ENCODE measurements at regions not wholly inside any gene's neighbourhood (a gene's known extent, or its start where the extent isn't known, plus 50 kb on each side); places are given as distances from the start of the nearest gene placed in this dataset.
A peak's percentile ranks its signal among the peaks of the same experiment; 100 is the strongest.
"Not testable (repeated sequence)": the region's sequence is repeated elsewhere in the genome, so short reads cannot be mapped to it uniquely, and the experiment has no call there.

- DNase-seq = no peak
Measured at GRCh38 chr9:16278326-16278999, 592.0 kb downstream of the BNC2 start.

- DNase-seq = no peak
Measured at GRCh38 chr9:16281707-16282106, 588.8 kb downstream of the BNC2 start.

GRCh38 chr9:16282216-16282615 is 588.3 kb downstream of the BNC2 start:
- no peak for DNase-seq

GRCh38 chr9:16282718-16283117 is 587.8 kb downstream of the BNC2 start:
- DNase-seq = no peak

GRCh38 chr9:16286160-16286559 is 584.3 kb downstream of the BNC2 start:
- DNase-seq = no peak

GRCh38 chr9:16289639-16290038 is 580.8 kb downstream of the BNC2 start:
- DNase-seq = no peak

- no peak for DNase-seq
Measured at GRCh38 chr9:16290169-16290568, 580.3 kb downstream of the BNC2 start.

GRCh38 chr9:16291921-16292320 is 578.5 kb downstream of the BNC2 start:
- no peak for DNase-seq

- DNase-seq = no peak
Measured at GRCh38 chr9:16293610-16294009, 576.9 kb downstream of the BNC2 start.

- DNase-seq = no peak
Measured at GRCh38 chr9:16294133-16294770, 576.2 kb downstream of the BNC2 start.

GRCh38 chr9:16294940-16295339 is 575.5 kb downstream of the BNC2 start:
- DNase-seq = not testable (repeated sequence)

GRCh38 chr9:16299368-16299767 is 571.1 kb downstream of the BNC2 start:
- not testable (repeated sequence) for DNase-seq

GRCh38 chr9:16303506-16303905 is 567.0 kb downstream of the BNC2 start:
- DNase-seq = no peak

GRCh38 chr9:16304301-16304700 is 566.2 kb downstream of the BNC2 start:
- no peak for DNase-seq

- DNase-seq = no peak
Measured at GRCh38 chr9:16306586-16306985, 563.9 kb downstream of the BNC2 start.

- DNase-seq = no peak
Measured at GRCh38 chr9:16307626-16308195, 562.8 kb downstream of the BNC2 start.

- no peak for DNase-seq
Measured at GRCh38 chr9:16308645-16309044, 561.8 kb downstream of the BNC2 start.

GRCh38 chr9:16309082-16309468 is 561.4 kb downstream of the BNC2 start:
- no peak for DNase-seq

GRCh38 chr9:16309469-16310271 is 560.8 kb downstream of the BNC2 start:
- peak; percentile 47 for DNase-seq

- DNase-seq = peak; percentile 33
Measured at GRCh38 chr9:16310278-16311110, 560.0 kb downstream of the BNC2 start.

GRCh38 chr9:16312116-16312515 is 558.4 kb downstream of the BNC2 start:
- DNase-seq = no peak

GRCh38 chr9:16312962-16313546 is 557.4 kb downstream of the BNC2 start:
- no peak for DNase-seq
